Fibroblast of skin of abdomen (primary cell): ENCODE measurements at regions not wholly inside any gene's neighbourhood (a gene's known extent, or its start where the extent isn't known, plus 50 kb on each side); places are given as distances from the start of the nearest gene placed in this dataset.
A peak's percentile ranks its signal among the peaks of the same experiment; 100 is the strongest.

Experiments
- DNase-seq: peaks from one replicate; pipeline ENCODE4 v3.0.0-alpha.2; 2013

DNA sequence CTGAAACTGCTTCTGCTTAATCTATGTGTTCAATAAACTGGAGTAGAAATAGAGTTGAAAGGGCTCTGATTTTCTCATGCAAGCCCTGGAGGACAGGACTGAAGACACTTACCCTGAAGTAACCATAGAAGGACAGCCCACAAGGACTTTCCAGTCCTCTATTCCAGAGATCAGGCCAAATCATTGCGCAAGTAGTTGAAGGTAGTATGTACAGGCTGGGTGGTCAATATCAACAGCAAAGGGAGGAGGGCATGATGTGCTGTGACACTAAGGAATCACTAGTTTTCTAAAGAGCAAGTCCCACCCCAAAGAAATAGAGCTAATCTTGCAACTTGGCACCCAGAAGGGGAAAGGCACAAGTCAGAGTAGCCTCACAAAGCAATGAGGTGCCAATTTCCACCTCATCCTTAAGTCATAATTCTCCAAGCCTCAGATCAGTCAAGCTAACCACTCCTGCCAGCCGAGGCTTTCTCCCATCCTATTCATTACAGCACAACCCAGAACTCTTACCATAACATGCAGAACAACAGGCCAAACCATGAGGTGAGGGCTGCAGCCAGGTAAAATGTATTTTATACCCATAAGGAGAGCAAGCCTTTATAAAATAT, 533.5 kb downstream of the TNS1 start:
- no peak for DNase-seq

DNA sequence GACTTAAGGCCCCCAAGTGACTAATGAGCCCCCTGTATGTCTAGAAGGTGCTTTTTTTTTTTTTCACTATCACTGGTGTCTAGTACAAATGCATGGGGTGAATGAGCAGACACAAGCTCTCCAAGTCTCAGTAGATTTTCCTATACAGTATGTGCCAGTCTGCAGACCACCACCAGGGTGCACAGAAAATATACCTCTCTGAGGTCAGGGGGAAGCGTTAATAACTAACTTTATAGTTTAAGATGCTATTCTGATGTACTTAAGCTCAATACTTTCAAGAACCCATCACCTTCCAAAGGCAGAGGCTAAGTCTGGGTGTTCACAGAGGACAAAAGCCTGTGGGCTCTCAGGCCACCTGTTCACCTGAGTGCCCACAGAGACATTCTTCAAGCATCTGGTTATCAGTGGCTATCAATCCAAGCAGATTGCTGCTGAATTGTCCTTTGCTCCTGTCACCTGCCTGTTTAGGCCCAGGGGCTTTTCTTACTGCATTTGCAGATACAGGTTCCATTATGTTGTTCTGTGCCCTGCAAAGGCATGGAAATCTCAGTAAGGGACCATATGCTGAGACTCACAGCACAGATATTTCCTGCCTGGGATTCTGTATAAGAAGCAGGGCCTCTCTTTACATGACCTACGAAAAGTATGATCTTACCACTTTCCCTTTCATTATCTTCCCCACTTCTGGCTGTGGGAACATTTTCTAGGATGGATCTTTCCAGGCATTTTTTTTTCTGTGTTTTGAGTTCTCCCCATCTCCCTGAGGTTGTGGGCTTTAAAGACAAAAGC, 534.6 kb downstream of the TNS1 start:
- peak; percentile 34 for DNase-seq

DNA sequence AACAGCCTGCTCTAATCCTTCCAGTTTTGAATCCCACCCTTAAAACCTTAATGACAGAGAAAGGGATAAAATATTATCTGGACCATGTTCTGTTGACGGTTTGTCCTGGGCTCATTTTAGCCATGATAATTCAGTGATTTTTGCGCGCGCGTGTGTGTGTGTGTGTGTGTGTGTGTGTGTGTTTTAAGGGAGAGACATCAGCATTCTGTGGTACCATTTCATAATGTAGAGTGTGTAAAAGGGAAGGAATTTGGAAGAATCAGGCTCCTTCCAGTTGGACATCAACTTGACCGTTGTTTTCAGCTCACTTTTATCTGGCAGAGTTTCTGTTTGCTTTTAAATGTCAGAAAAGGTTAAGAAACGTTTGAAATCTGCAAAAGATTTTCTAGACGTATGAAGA, 535.5 kb downstream of the TNS1 start:
- DNase-seq: no peak

DNA sequence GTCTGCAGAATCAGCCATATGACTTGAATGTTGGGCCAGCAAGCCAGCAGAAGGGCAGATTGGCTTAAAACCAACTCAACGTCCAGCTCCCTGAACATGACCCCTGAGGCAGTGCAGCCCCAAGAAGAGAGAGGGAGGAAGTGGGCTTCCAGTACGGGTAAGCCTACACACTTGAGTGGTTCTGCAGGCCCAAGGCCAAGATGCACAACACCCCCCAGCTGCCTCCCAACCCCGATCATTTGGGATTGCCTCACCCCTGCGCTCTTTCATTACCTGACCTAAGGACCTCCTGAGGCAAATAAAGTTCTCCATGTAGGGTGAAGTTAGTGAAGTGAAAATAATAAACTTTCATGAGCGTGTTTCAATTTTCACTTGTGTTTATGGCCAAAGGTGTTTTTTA, 536.0 kb downstream of the TNS1 start:
- DNase-seq: no peak

DNA sequence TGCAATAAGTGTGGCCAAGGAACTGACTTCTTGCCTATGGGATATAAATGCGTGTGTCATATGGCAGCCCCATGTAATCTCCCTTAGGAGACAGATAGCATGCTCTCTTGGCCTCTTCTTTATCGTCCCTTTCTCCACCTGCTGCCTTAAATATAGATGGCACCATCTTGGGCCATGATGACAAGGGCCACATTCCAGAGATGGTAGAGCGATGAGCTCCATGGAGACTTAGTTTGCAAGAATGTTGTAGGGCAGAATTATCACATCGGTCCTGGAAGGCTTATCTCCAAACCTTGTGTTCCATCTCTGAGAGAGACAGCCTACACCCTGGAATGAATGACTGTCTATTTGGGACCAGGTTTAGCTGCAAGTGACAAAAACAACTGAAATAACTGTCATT, 536.7 kb downstream of the TNS1 start:
- no peak for DNase-seq

DNA sequence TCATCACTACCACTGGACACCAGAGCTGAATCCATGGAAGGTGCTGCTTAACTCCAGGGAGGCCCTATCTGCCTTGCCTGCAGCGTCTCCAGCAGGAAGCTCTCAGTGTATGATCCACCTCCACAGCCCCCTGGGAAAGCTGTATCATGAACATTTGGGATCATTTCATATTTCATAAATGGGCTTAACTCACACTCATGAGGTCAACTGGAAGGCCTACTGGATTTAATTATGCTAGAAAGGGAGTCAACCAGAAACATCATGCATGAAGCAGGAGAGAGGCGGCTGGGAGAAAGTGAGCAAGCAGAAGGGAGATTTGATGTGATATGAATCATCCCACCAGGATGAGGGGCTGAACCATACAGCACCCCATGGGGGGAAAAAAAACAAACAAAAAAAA, 537.7 kb downstream of the TNS1 start:
- peak; percentile 59 for DNase-seq

DNA sequence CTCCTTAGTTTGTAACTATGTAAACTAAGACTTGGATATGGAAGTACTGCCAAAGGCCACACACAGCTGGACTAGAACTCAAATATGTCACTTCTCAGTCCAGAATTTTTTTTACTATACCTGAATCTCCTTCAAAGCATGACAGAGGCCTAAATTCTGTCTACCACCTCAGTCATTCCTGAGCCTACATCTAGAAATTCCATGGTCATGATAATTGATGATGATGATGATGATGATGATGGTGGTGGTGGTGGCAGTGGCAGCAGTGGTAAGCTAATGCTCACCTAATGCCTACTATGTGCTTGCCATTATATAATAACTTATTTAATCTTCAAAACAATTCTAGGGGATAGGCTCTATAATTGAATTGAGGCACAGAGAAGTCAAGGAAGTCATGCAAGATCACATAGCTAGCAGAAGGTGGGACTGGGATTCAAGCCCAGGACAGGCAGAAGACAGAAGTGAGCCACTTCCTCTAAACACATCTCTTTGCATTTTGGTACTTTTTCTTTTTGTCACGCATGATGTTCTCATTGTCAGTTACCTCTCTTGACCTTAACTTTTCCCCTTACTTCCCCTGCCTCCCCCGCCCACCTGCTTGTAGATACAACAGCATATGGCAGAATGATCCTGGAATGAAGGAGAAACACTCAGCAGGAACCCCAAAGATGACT, 539.3 kb downstream of the TNS1 start:
- no peak for DNase-seq

DNA sequence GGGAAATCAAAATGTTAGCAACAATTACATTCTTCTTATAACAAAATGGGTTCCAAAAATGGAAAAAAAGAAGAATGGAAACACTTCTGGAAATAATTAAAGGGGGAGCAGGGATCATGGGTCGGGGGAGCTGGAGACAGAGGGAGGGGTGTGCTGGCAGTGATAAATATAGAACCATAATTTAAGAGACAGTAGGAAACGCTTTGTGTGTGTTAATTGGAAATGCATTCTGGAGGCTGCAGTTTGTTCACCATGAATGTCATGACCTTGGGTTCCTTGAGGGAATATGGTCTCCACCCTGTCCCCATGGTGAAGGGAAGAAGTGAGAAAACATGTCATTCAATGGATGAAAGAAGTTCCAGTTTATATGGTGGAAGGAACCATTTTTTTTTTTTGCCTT, 540.7 kb downstream of the TNS1 start:
- no peak for DNase-seq

DNA sequence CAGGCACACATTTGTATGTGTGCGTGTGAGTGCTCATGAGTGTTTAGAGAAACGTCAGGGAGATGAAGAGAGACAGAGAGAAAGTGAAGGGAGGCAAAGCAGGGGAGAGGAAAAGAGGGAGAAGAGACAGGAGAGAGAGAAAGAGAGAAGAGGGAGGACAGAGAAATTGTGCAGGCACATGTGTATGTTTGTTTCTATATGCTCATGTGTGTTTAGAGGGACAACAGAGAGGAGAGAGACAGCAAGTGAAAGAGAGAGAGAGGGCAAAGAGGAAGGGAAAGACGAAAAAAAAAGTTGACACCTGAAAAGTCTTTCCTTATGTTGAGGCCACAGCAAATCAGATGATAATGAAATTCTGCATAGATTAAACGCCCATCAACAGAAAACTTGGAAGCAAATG, 541.1 kb downstream of the TNS1 start:
- DNase-seq: no peak

DNA sequence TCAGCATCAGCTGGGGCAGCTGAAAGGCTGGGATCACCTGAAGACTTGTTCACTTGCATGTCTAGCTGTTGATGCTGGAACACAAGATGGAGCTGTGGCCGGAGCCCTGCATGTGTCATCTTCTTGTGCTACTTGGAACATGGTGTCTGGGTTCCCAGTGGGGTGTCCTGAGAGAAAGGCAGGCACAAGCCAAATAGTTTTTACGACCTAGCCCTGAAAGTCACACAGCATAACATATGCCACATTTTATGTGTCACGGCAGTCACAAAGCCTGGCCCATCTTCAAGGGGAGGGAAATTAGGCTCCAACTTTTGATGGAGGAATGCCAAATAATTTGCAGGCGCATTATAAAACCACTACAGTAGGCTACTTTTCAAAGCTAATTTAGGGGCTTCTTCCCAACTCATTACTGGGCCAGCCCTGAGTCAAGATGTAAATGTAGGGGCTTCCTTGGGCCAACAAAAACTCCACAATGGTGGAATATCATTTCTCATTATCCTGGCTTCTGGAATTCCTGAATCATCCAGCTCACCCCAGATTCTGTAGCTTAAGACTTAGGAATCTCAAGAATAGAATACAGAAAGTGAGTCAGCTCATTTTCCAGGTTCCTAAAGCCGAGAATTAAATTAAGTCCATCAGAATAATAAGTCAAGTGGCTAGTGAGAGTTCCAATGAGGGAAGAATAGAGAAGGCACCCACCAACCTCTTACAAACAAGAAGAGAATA, 543.0 kb downstream of the TNS1 start:
- peak; percentile 80 for DNase-seq

DNA sequence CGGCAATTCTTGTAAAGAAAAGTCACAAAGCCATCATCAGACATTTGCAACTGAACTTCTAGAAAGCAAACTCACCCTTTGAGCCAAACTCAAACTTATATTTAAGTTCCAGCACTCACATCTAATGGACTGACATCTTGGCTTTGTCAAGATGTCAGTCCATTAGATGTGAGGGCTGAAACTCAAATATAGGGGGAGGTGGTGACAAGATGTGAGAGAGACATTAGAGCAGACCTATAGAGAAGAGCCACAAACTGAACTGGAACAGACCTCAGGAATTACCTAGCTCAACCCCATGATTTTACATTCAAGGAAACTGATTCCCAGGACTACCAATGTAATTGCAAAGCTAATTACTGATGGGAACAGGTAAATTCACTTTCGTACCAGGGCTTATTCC, 543.8 kb downstream of the TNS1 start:
- DNase-seq: no peak

DNA sequence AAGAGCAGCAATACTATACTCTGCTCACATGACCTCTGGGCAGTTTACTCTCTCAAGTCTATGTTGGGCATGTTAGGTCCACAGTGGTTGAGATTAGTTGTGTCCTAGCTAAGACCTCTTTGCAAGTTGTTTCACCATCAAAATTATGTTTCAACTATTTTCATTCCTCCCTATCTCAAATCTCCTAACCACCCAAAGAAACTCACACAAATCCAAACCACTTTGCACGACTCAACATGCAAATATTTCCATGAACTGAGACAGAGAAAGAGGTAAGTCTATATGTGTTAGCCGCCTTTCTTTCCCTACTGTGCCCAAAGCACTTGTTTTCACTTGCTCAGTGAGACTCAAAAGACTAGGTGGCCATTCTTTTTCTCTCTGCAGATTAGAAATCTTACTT, 546.8 kb downstream of the TNS1 start:
- DNase-seq: peak; percentile 58

DNA sequence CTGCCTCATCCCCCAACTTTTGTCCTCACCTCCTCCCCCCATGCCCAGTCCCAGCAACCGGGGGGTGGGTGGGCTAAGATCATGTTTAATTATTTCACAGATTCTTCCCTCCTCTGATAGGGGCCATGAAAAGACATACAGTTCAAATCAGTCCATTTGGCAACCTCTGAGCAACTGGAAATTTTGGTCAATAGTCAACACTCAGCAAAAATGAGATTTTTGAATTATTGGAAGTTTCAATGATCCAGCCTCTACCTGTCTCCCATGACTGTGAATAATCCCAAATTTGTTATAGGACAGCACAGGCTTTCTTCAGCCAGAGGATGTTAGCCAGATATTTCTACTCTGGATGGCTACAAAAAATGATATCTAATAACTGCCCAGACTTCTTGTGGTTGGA, 549.9 kb downstream of the TNS1 start:
- DNase-seq: no peak

DNA sequence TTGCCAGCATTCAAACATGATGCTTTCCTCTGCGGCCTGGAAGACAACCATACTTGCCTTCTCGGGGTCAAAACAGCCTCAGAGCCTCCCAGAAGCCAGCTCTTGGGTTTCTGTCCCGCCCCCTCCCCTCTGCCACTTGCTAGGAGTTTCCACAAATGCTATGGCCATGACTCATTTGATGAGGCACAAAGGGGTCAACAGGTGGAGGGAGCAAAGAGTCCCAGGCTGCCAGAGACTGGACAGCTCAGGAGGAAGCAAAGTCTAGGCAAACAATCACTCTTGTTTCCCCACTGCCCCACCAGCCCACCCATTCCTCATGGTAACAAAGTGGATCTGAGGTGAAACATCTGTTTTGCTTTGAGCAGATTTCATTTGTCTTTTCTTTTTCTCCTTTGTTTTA, 551.1 kb downstream of the TNS1 start:
- DNase-seq: peak; percentile 44

DNA sequence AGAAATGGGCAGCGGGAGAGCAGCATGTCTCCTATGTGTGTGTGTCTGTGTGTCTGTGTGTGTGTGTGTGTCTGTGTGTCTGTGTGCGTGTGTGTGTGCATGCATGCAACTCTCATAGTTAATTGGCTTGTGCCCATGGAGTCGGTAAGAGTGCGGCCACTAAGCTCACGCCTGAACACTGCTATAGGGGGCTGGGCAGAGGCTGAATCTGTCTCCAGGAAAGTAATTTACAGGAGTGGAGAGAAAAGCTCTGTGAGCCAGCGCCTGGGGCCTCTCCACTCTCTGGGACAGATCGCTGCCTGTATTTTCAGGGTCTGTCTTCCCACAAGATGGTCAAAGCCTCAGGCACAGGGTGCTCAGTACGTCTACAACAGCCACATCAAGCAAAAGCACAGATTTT, 553.4 kb downstream of the TNS1 start:
- DNase-seq: no peak

DNA sequence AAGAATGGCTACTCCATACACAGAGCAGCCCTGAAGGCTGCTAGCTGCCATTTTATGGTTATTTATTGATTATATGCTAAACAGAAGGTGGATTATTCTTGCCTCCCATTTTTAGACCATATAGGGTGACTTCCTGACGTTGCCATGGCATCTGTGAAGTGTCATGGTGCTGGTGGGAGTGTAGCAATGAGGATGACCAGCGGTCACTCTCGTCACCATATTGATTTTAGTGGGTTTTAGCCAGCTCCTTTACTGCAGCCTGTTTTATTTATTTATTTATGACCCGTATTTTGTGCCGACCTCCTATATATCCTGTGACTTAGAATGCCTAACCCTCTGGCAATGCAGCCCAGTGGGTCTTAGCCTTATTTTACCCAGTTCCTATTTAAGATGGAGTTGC, 553.9 kb downstream of the TNS1 start:
- no peak for DNase-seq

DNA sequence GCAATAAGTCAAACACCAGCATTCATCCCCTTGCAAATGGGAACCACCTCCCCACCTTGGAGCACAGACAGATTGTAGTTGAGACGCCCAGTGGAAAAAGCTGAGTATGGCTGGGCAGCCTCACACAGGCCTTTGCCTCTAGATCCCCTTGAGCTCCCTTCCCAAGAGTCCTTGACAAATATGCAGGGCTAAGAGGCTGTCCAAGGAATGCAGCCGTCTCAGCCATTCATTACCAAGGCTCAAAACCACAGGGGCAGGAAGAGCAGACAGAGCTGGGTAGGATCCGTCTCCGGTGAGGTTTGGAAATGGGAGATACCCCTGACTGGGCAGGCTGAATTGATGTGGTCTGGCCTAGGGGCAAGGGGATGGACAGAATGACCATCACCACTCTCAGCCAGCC, 557.1 kb downstream of the TNS1 start:
- peak; percentile 53 for DNase-seq

DNA sequence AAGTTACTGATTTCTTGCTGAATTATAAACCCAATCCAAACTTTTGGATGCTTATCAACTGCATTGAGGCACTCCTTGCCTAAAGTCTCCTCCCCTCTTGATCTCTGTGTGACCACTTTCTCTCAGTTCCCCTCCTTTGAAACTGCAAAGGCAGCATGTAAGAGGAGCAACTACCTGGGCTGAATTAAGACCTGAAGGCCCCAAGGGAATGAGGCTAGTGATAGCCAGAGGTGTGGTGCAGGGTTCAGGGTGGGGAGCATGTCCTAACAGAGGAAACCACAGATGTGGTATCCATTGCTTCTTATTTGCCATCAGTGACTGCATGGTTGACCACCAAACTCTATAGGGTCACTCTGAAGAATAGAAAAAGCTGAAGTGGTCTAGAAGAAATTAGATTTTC, 557.9 kb downstream of the TNS1 start:
- no peak for DNase-seq

DNA sequence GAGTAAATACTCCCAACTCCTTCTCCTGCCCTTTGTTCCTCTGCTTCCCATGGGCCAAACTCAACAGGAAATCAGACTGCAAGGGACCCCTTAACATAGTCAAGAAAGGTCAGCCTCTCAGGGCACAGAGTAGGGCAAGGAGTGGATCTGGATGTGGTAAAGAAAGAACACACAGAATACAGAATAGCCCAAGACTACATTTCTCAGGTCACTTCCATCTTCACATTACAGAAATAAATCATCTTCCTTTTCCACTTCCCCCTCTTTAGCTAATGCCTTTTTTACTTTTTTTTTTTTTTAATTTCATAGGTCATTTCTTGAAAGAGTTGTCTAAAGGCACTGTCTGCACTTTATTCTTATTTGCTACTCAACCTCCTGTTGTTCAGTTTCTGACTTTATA, 558.3 kb downstream of the TNS1 start:
- no peak for DNase-seq

DNA sequence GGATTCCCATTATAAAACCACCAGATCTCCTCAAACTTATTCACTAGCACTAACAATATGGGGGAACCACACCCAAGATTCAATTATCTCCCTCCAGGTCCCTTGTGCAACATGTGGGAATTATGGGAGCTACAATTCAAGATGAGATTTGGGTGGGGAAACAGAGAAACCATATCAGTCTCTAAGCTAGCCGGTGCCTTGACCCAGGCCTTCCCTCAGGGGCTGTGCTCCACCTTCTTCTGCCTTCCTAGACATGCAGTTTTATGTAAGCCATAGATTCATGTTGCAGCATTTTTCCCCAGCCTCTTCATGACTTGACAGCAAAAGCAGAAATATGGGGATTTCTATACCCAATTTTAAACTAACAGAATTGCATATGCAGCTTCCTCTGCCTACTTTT, 559.2 kb downstream of the TNS1 start:
- DNase-seq: no peak

DNA sequence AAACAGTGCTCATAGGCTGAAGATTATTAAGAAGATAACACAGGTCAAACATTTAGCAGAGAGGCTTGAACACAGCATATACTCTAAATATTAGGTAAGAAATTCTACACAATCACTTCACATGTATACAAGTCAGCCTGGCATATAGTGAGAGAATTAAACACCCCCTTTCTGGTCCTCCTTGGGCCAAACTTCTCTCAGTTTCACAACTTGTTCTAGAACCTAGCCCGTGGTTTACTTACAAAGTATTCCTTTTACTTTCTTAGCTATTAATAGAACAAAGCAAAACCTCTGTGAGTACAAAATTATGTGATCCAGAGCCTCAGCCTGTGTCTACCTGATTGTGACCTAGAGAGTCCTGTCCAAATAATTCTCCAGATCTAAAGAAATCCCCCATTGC, 562.8 kb downstream of the TNS1 start:
- no peak for DNase-seq

DNA sequence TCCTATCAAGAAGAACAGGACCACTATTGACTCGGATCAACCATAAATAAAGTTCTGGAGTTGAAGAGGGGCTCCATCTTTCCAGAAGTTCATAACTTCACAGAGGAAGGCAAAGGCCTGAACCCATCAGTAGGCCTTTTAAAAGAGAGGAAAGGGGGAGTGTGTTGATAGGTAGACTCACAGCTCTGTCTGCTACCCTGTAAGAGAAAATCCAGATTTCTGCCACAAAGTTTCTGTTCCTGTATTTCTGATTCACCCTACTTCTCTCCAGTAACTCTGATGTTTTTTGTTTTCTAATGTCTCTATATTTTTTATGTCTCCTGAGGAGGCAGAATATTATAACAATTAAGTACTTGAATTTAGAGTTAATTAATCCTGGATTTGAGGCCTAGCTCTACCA, 564.0 kb downstream of the TNS1 start:
- no peak for DNase-seq

DNA sequence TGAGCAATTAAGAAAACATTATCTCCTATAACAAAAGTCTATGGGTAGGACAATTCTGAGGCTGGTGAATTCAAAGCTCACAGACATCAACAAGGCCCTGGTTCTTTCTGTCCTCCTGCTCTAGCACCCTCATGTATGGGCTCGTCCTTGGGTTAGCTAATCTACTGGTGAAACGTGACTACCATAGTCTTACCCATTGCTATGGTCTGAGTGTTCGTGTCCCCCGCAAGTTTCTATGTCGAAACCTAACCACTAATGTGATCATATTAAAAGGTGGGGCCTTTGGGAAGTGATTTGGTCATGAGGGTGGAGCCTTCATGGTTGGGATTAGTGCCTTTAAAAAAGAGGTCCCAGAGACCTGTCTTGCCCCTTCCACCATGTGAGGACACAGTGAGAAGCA, 564.7 kb downstream of the TNS1 start:
- DNase-seq: no peak
